ENCODE measurements at regions not wholly inside any gene's neighbourhood (a gene's known extent, or its start where the extent isn't known, plus 50 kb on each side); places are given as distances from the start of the nearest gene placed in this dataset.

- H3K4me3 ChIP-seq (ENCODE audit: low read depth, low read length), result no peak overlapping the region
- DNase-seq (ENCODE audit: low read depth), result no peak
- no peak for TF ChIP-seq CTCF (IDR thresholded peaks at IDR 0.05; ENCODE audit: insufficient read depth, low read depth, low read length)
Observed at GRCh38 chr10:78706726-78707540, 361.8 kb upstream of the ZMIZ1 start.

- DNase-seq (ENCODE audit: low read depth), result no peak
- TF ChIP-seq CTCF (IDR thresholded peaks at IDR 0.05; ENCODE audit: insufficient read depth, low read depth, low read length), result no peak
- H3K4me3 ChIP-seq (ENCODE audit: low read depth, low read length), result no peak overlapping the region
Observed at GRCh38 chr10:78707745-78708144, 361.0 kb upstream of the ZMIZ1 start.

- DNase-seq (ENCODE audit: low read depth), result no peak
- no peak for TF ChIP-seq CTCF (IDR thresholded peaks at IDR 0.05; ENCODE audit: insufficient read depth, low read depth, low read length)
Observed at GRCh38 chr10:78712147-78712546, 356.6 kb upstream of the ZMIZ1 start.

GRCh38 chr10:78713659-78714058, 355.1 kb upstream of the ZMIZ1 start:
- no peak for TF ChIP-seq CTCF (IDR thresholded peaks at IDR 0.05; ENCODE audit: insufficient read depth, low read depth, low read length)
- H3K4me3 ChIP-seq (ENCODE audit: low read depth, low read length), result no peak overlapping the region
- no peak for DNase-seq (ENCODE audit: low read depth)

More at GRCh38 chr10:78712147-78712546, 356.6 kb upstream of the ZMIZ1 start:
- H3K4me3 ChIP-seq (ENCODE audit: low read depth, low read length), result no peak overlapping the region

- TF ChIP-seq CTCF (IDR thresholded peaks at IDR 0.05; ENCODE audit: insufficient read depth, low read depth, low read length), result no peak
- no peak for DNase-seq (ENCODE audit: low read depth)
- H3K4me3 ChIP-seq (ENCODE audit: low read depth, low read length), result no peak overlapping the region
Observed at GRCh38 chr10:78714225-78714624, 354.5 kb upstream of the ZMIZ1 start.

- no peak for TF ChIP-seq CTCF (IDR thresholded peaks at IDR 0.05; ENCODE audit: insufficient read depth, low read depth, low read length)
- DNase-seq (ENCODE audit: low read depth), result no peak
- no peak overlapping the region for H3K4me3 ChIP-seq (ENCODE audit: low read depth, low read length)
Observed at GRCh38 chr10:78715435-78715834, 353.3 kb upstream of the ZMIZ1 start.

Data from fibroblast of villous mesenchyme (primary cell).